ENCODE measurements at regions not wholly inside any gene's neighbourhood (a gene's known extent, or its start where the extent isn't known, plus 50 kb on each side); places are given as distances from the start of the nearest gene placed in this dataset.

- TF ChIP-seq, protein P1, sequence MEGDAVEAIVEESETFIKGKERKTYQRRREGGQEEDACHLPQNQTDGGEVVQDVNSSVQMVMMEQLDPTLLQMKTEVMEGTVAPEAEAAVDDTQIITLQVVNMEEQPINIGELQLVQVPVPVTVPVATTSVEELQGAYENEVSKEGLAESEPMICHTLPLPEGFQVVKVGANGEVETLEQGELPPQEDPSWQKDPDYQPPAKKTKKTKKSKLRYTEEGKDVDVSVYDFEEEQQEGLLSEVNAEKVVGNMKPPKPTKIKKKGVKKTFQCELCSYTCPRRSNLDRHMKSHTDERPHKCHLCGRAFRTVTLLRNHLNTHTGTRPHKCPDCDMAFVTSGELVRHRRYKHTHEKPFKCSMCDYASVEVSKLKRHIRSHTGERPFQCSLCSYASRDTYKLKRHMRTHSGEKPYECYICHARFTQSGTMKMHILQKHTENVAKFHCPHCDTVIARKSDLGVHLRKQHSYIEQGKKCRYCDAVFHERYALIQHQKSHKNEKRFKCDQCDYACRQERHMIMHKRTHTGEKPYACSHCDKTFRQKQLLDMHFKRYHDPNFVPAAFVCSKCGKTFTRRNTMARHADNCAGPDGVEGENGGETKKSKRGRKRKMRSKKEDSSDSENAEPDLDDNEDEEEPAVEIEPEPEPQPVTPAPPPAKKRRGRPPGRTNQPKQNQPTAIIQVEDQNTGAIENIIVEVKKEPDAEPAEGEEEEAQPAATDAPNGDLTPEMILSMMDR (IDR thresholded peaks at IDR 0.05), result no peak
- no peak for TF ChIP-seq EZH2phosphoT487 (IDR thresholded peaks at IDR 0.05)
These were observed 270.4 kb upstream of the DMRT1 start for GRCh38 chr9:571066-571465.
